GM12878 (cell line): ENCODE measurements at regions not wholly inside any gene's neighbourhood (a gene's known extent, or its start where the extent isn't known, plus 50 kb on each side); places are given as distances from the start of the nearest gene placed in this dataset.

Experiments used
- ATAC-seq: fragments of 200-7000 bp; cut with Tn5 transposase; 3 replicates; pipeline ENCODE4 v1.9.1; 2020; ENCODE audit warnings: mild to moderate bottlenecking, moderate library complexity
- BruUV-seq: library from RNA; stranded (reverse); fragments of 400-500 nt; replicated peaks from 2 replicates; lab custom pipeline; 2021; lab: Mats Ljungman, UMichigan
- CTCF ChIA-PET: fragments of 300-600 bp; sonication (Branson Sonifier 250); formaldehyde crosslinking; extraction: SDS; loops from one replicate; lab custom pipeline; 2021; ENCODE audit warnings: inconsistent platforms; lab: Yijun Ruan, JAX
- POLR2A ChIA-PET: fragments of 350-600 bp; formaldehyde crosslinking; extraction: SDS; loops from one replicate; lab custom pipeline; 2021; ENCODE audit warnings: inconsistent platforms; lab: Charles Lee
- RAD21 ChIA-PET: fragments of 300-600 bp; sonication (Branson Sonifier 250); formaldehyde crosslinking; loops from one replicate; lab custom pipeline; 2023; ENCODE audit warnings: antibody characterized with exemption; ENCODE audit not compliant: unreplicated experiment; lab: Charles Lee
- SMC1A ChIA-PET: fragments of 300-600 bp; sonication (Branson Sonifier 250); formaldehyde crosslinking; loops from one replicate; lab custom pipeline; 2023; ENCODE audit not compliant: unreplicated experiment, uncharacterized antibody; lab: Charles Lee
- DNase-seq: peaks from one replicate; pipeline ENCODE4 v3.0.0-alpha.2; 2011; ENCODE audit warnings: low read depth, low spot score
- FAIRE-seq: peaks from 3 replicates; lab custom pipeline; 2011; peaks lifted over from hg19 to GRCh38; lab: Jason Lieb, UNC
- H2AFZ ChIP-seq: 2 replicates; pipeline ENCODE4 v1.6.0; 2011; ENCODE audit warnings: low read depth, low read length, control low read depth; ENCODE audit not compliant: control insufficient read depth
- H3K27ac ChIP-seq: 2 replicates; pipeline ENCODE4 v1.5.1; 2011; ENCODE audit warnings: control low read depth; ENCODE audit not compliant: control insufficient read depth, insufficient read depth
- H3K27me3 ChIP-seq, 2 experiments: replicated peaks in 1 of 2; 2 replicates each; pipeline versions ENCODE4 v1.6.0 to v1.6.1; 2011; ENCODE audit warnings: low read length in 1 of 2; ENCODE audit not compliant: control insufficient read depth in 2 of 2, insufficient read depth in 2 of 2
- H3K36me3 ChIP-seq, 2 experiments: 2 replicates each; pipeline ENCODE4 v1.5.1; 2011; ENCODE audit warnings: low read length in 1 of 2; ENCODE audit not compliant: control insufficient read depth in 2 of 2, insufficient read depth in 2 of 2
- H3K4me1 ChIP-seq: 2 replicates; pipeline ENCODE4 v1.6.1; 2011; ENCODE audit warnings: mild to moderate bottlenecking, low read length, moderate library complexity, mixed read lengths; ENCODE audit not compliant: control insufficient read depth, insufficient read depth
- H3K4me2 ChIP-seq: 2 replicates; pipeline ENCODE4 v1.6.0; 2011; ENCODE audit warnings: control low read depth; ENCODE audit not compliant: control insufficient read depth, insufficient read depth
- H3K4me3 ChIP-seq: fragments of 200-600 bp; sonication (generic); 2 replicates; pipeline ENCODE4 v1.5.1; 2016
- H3K79me2 ChIP-seq: 2 replicates; pipeline ENCODE4 v1.6.0; 2011; ENCODE audit warnings: low read length; ENCODE audit not compliant: control insufficient read depth, insufficient read depth
- H3K9ac ChIP-seq: 2 replicates; pipeline ENCODE4 v1.8.0; 2011; ENCODE audit warnings: low read length, control low read depth, mixed read lengths; ENCODE audit not compliant: control insufficient read depth, insufficient read depth
- H3K9me3 ChIP-seq: replicated peaks from 3 replicates; pipeline ENCODE4 v1.5.1; 2011; ENCODE audit warnings: mild to moderate bottlenecking, low read length; ENCODE audit not compliant: control insufficient read depth, insufficient read depth
- H4K20me1 ChIP-seq: 2 replicates; pipeline ENCODE4 v1.6.0; 2011; ENCODE audit not compliant: control insufficient read depth, insufficient read depth
- KLF5 ChIP-seq: fragments of 450-650 bp; IDR thresholded peaks from 2 replicates; pipeline ENCODE4 v1.6.1; 2014; ENCODE audit warnings: mild to moderate bottlenecking; ENCODE audit not compliant: partially characterized antibody
- LARP7 ChIP-seq: fragments of 450-650 bp; IDR thresholded peaks from 2 replicates; pipeline ENCODE4 v1.6.1; 2017; ENCODE audit warnings: mild to moderate bottlenecking
- MTA3 ChIP-seq: IDR thresholded peaks from 2 replicates; pipeline ENCODE4 v1.6.1; 2012; ENCODE audit warnings: low read length, inconsistent platforms, borderline replicate concordance
- NRF1 ChIP-seq: conservative IDR thresholded peaks from 2 replicates; pipeline ENCODE4 v1.6.1; 2011; ENCODE audit warnings: mild to moderate bottlenecking, low read depth, low read length, improper control_type of control experiment
- PRDM15 ChIP-seq: fragments of 450-650 bp; formaldehyde crosslinking; IDR thresholded peaks from 2 replicates; pipeline ENCODE4 v1.4.0; 2020; ENCODE audit warnings: mild to moderate bottlenecking, moderate library complexity
- SPI1 ChIP-seq: IDR thresholded peaks from 2 replicates; pipeline ENCODE4 v1.6.1; 2011; ENCODE audit warnings: low read depth, mild to moderate bottlenecking, low read length, moderate library complexity, borderline replicate concordance; ENCODE audit not compliant: insufficient read depth
- WGBS: methylation state at CpG from one replicate; pipeline ENCODE4 v1.1.6; 2016; ENCODE audit warnings: low lambda C conversion rate; ENCODE audit not compliant: insufficient replicate concordance, insufficient coverage; ENCODE audit errors: missing lambda C conversion rate; 5-methylcytosine and 5-hydroxymethylcytosine counted together
- in situ Hi-C: fragments of 300-500 bp; cut with MboI; formaldehyde crosslinking; loops from 9 replicates; pipeline ENCODE4 v1.14.3; 2018; ENCODE audit warnings: mixed read lengths
- intact Hi-C: fragments of 100-400 bp; cut with micrococcal nuclease; formaldehyde crosslinking; loops from one replicate; pipeline ENCODE4 v1.14.2; 2022; ENCODE audit not compliant: unreplicated experiment

GRCh38 chr10:62639144-62639543, 165.4 kb upstream of the ADO start:
- TF ChIP-seq SPI1 = peak; percentile 70
- TF ChIP-seq KLF5 = no peak
- TF ChIP-seq LARP7 = no peak
- TF ChIP-seq NRF1 = no peak
- TF ChIP-seq PRDM15 (CRISPR knock-in tag) = no peak
- no peak for TF ChIP-seq MTA3
- H3K27ac ChIP-seq = peak overlapping the region; percentile 95
- ChIA-PET SMC1A (interaction anchor here (0.6 to 12.0 kb wide), 30 partner anchors 9 to 597 kb away, joined by 3 to 329 read pairs (median 5); partner anchors contain the start of genes ADO and EGR2), CTCF (interaction anchor here (1.2 to 7.6 kb wide), 11 partner anchors 9 to 354 kb away, joined by 3 to 64 read pairs (median 8); no protein-coding TSS in a partner anchor), POLR2A (interaction anchor here (1.3 to 5.8 kb wide), 5 partner anchors 9 to 95 kb away, joined by 3 to 59 read pairs (median 27); no protein-coding TSS in a partner anchor), RAD21 (interaction anchor here (0.6 to 5.8 kb wide), 20 partner anchors 9 to 214 kb away, joined by 3 to 97 read pairs (median 6); partner anchors contain the start of genes ADO and EGR2)
- ATAC-seq = no peak
- H3K4me1 ChIP-seq = peaks cover 69% of the 10 kb centered on the region
- no peak for FAIRE-seq
- no peak overlapping the region; the same call in 1 of the 2 replicates for H3K4me2 ChIP-seq
- H2AFZ ChIP-seq = no peak overlapping the region
- H3K4me3 ChIP-seq = no peak overlapping the region
- no peaks in the 10 kb centered on the region for H4K20me1 ChIP-seq
- H3K36me3 ChIP-seq = no peaks in the 10 kb centered on the region
- no peaks in the 10 kb centered on the region for H3K79me2 ChIP-seq
- intact Hi-C loops = no loop called here
- no TSS peak for BruUV-seq
- WGBS = 67% methylated on average over 2 of the region's 2 CpGs
- in situ Hi-C loops = no loop called here
- no peaks in the 10 kb centered on the region for H3K9me3 ChIP-seq
- DNase-seq = no peak
- H3K9ac ChIP-seq = no peak overlapping the region
- no peaks in the 10 kb centered on the region for H3K27me3 ChIP-seq
